ENCODE measurements at regions not wholly inside any gene's neighbourhood (a gene's known extent, or its start where the extent isn't known, plus 50 kb on each side); places are given as distances from the start of the nearest gene placed in this dataset.

GRCh38 chr2:116949249-116949648, 865.2 kb upstream of the DDX18 start:
- TF ChIP-seq ARNT (IDR thresholded peaks at IDR 0.05) (no peak), L3MBTL2 (conservative IDR thresholded peaks at IDR 0.05) (no peak), ELF4 (IDR thresholded peaks at IDR 0.05) (no peak), CTBP1 (IDR thresholded peaks at IDR 0.05; ENCODE audit: borderline replicate concordance) (no peak), BHLHE40 (IDR thresholded peaks at IDR 0.05; ENCODE audit: borderline replicate concordance) (no peak), FOXA1 (IDR thresholded peaks at IDR 0.05) (no peak), ZNF384 (IDR thresholded peaks at IDR 0.05) (no peak), SUZ12 (IDR thresholded peaks at IDR 0.05) (no peak), FOXK2 (IDR thresholded peaks at IDR 0.05) (no peak), SP1 (IDR thresholded peaks at IDR 0.05) (no peak), NFRKB (IDR thresholded peaks at IDR 0.05) (no peak), TARDBP (IDR thresholded peaks at IDR 0.05) (no peak)

Measured in HEK293T (cell line).